Uterus (tissue), 3 donors: ENCODE measurements at regions not wholly inside any gene's neighbourhood (a gene's known extent, or its start where the extent isn't known, plus 50 kb on each side); places are given as distances from the start of the nearest gene placed in this dataset.
"Not testable (repeated sequence)": the region's sequence is repeated elsewhere in the genome, so short reads cannot be mapped to it uniquely, and the experiment has no call there.

Experiments used
- DNase-seq, 2 donors: peaks; one replicate each; pipeline ENCODE4 v3.0.0-alpha.2; 2019 to 2020
- H3K27ac ChIP-seq, 2 donors: fragments of 200-600 bp; sonication (generic); 1 replicate in 1 of 2; 2 replicates in 1 of 2; pipeline ENCODE4 v1.5.1; 2016 to 2018
- H3K27me3 ChIP-seq, 2 donors: fragments of 200-600 bp; sonication (generic); one replicate each; pipeline ENCODE4 v1.5.1; 2018 to 2019; ENCODE audit warnings: control low read depth in 1 of 2
- H3K36me3 ChIP-seq, 2 donors: fragments of 200-600 bp; sonication (generic); one replicate each; pipeline ENCODE4 v1.5.1; 2019; ENCODE audit warnings: control low read depth in 1 of 2
- H3K4me1 ChIP-seq, 2 donors: fragments of 200-600 bp; sonication (generic); one replicate each; pipeline ENCODE4 v1.5.1; 2018 to 2019; ENCODE audit warnings: control low read depth in 1 of 2
- H3K4me3 ChIP-seq, 2 donors: fragments of 200-600 bp; sonication (generic); 1 replicate in 1 of 2; 2 replicates in 1 of 2; pipeline ENCODE4 v1.5.1; 2018 to 2019; ENCODE audit warnings: mild to moderate bottlenecking in 1 of 2
- H3K9me3 ChIP-seq, 2 donors: fragments of 200-600 bp; sonication (generic); one replicate each; pipeline ENCODE4 v1.5.1; 2019; ENCODE audit warnings: control low read depth in 1 of 2
- POLR2A ChIP-seq, 2 donors: fragments of 450-650 bp; IDR thresholded peaks; one replicate each; pipeline ENCODE4 v1.6.1; 2016; ENCODE audit warnings: antibody characterized with exemption in 2 of 2, mild to moderate bottlenecking in 1 of 2, moderate library complexity in 1 of 2
- intact Hi-C: fragments of 100-400 bp; cut with DNase I; formaldehyde crosslinking; loops from one replicate; pipeline ENCODE4 v1.15.1; 2023; ENCODE audit warnings: low total_unique reads
- TF ChIP-seq, protein P1 (sequence below), 4 experiments: fragments of 200-600 bp in 2 of 4; fragments of 450-650 bp in 2 of 4; sonication (generic) in 2 of 4; IDR thresholded peaks; one replicate each; pipeline ENCODE4 v1.5.1; 2016 to 2019; ENCODE audit warnings: antibody characterized with exemption in 4 of 4, mild to moderate bottlenecking in 2 of 4, moderate library complexity in 1 of 4
- donor health status: DM: yes; HTN: yes; CAD: no.

- intact Hi-C loops, result no loop called here
- no peaks in the 10 kb centered on the region for H3K4me1 ChIP-seq
- H3K27ac ChIP-seq, result no peak overlapping the region
- no peak for DNase-seq
- peaks cover 0 to 4% of the 10 kb centered on the region in 2 donors for H3K36me3 ChIP-seq
- TF ChIP-seq POLR2A (IDR thresholded peaks at IDR 0.05), result no peak
- TF ChIP-seq, protein P1, sequence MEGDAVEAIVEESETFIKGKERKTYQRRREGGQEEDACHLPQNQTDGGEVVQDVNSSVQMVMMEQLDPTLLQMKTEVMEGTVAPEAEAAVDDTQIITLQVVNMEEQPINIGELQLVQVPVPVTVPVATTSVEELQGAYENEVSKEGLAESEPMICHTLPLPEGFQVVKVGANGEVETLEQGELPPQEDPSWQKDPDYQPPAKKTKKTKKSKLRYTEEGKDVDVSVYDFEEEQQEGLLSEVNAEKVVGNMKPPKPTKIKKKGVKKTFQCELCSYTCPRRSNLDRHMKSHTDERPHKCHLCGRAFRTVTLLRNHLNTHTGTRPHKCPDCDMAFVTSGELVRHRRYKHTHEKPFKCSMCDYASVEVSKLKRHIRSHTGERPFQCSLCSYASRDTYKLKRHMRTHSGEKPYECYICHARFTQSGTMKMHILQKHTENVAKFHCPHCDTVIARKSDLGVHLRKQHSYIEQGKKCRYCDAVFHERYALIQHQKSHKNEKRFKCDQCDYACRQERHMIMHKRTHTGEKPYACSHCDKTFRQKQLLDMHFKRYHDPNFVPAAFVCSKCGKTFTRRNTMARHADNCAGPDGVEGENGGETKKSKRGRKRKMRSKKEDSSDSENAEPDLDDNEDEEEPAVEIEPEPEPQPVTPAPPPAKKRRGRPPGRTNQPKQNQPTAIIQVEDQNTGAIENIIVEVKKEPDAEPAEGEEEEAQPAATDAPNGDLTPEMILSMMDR (IDR thresholded peaks at IDR 0.05), result no peak
- no peaks in the 10 kb centered on the region for H3K9me3 ChIP-seq
- H3K27me3 ChIP-seq, result no peaks in the 10 kb centered on the region
- no peak overlapping the region for H3K4me3 ChIP-seq
Observed at GRCh38 chr12:83945871-83946270, 966.7 kb downstream of the SLC6A15 start.

DNA sequence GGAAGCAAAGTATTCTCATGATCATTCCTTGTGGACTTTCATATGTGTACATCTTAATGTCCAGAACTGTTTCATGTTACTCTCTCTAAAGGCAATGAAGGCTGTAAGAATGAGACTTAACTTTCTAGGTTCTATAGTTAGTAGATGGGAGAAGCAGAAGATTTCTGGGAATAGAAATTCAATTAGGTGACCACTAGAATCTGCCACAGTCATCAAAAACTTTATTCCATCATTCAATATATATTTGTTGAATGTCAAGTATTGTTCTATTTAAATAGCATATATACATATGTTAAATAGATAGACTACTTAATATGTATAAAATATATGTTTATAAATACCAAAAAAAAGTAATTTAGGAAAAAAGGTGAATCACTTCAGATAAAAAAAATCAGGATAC is 972.9 kb downstream of the SLC6A15 start:
- H3K27me3 ChIP-seq, result no peaks in the 10 kb centered on the region
- H3K4me1 ChIP-seq, result no peaks in the 10 kb centered on the region
- TF ChIP-seq, protein P1 (IDR thresholded peaks at IDR 0.05), result no peak
- TF ChIP-seq POLR2A (IDR thresholded peaks at IDR 0.05), result no peak
- no peak overlapping the region for H3K27ac ChIP-seq
- no peak for DNase-seq
- H3K9me3 ChIP-seq, result no peaks in the 10 kb centered on the region
- peaks cover 0 to 4% of the 10 kb centered on the region in 2 donors for H3K36me3 ChIP-seq
- no peak overlapping the region for H3K4me3 ChIP-seq
- intact Hi-C loops, result no loop called here

GRCh38 chr12:83933615-83934014 is 979.0 kb downstream of the SLC6A15 start:
- intact Hi-C loops, result no loop called here
- DNase-seq, result no peak
- no peaks in the 10 kb centered on the region for H3K4me1 ChIP-seq
- no peak for TF ChIP-seq POLR2A (IDR thresholded peaks at IDR 0.05)
- TF ChIP-seq, protein P1 (IDR thresholded peaks at IDR 0.05), result no peak
- no peaks in the 10 kb centered on the region for H3K36me3 ChIP-seq
- H3K9me3 ChIP-seq, result no peaks in the 10 kb centered on the region
- H3K27me3 ChIP-seq, result no peaks in the 10 kb centered on the region
- no peak overlapping the region for H3K4me3 ChIP-seq
- no peak overlapping the region for H3K27ac ChIP-seq

- Histone ChIP-seq H3K36me3 (no peaks in the 10 kb centered on the region), H3K27ac (no peak overlapping the region), H3K27me3 (no peaks in the 10 kb centered on the region), H3K4me3 (no peak overlapping the region), H3K4me1 (no peaks in the 10 kb centered on the region), H3K9me3 (no peaks in the 10 kb centered on the region)
- no peak for DNase-seq
- intact Hi-C loops, result no loop called here
- TF ChIP-seq POLR2A (IDR thresholded peaks at IDR 0.05), result no peak
- TF ChIP-seq, protein P1 (IDR thresholded peaks at IDR 0.05), result no peak
Observed at GRCh38 chr12:83932011-83932410, 980.6 kb downstream of the SLC6A15 start.

DNA sequence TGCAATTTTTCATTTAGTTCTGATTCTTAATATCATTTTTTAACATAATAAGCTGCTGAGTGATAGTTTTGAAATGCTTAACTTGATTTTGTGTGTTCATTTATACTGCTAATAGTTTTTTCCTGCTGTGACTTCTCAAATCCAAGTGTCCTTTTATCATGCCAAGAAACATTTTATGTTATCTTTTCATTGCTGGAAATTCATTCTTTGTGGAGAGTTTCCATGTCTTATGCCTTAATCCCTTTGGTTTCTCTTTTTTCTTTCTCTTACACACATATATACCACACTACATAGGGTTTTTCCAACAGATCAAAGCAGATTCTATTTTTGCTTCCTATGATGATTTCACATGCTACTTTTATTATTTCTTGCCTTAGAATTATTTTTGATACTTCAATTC is 981.1 kb downstream of the SLC6A15 start:
- intact Hi-C loops, result no loop called here

DNA sequence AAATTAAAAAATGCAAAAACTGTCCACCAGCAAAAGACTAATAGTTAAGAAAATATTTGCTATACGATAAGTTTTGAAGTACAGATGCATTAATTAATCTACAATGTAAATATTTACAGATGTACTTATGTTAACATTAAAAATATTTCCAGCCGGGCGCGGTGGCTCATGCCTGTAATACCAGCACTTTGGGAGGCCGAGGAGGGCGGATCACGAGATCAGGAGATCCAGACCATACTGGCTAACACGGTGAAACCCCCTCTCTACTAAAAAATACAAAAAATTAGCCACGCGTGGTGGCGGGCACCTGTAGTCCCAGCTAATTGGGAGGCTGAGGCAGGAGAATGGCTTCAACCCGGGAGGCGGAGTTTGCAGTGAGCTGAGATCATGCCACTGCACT is 982.8 kb downstream of the SLC6A15 start:
- H3K27ac ChIP-seq, H3K9me3 ChIP-seq, H3K4me1 ChIP-seq, intact Hi-C loops, H3K27me3 ChIP-seq, H3K36me3 ChIP-seq, H3K4me3 ChIP-seq, DNase-seq: not testable (repeated sequence)

More for the DNA sequence above, 981.1 kb downstream of the SLC6A15 start:
- no peaks in the 10 kb centered on the region for H3K4me1 ChIP-seq
- H3K27me3 ChIP-seq, result no peaks in the 10 kb centered on the region
- DNase-seq, result no peak
- no peak overlapping the region for H3K4me3 ChIP-seq
- TF ChIP-seq, protein P1 (IDR thresholded peaks at IDR 0.05), result no peak
- TF ChIP-seq POLR2A (IDR thresholded peaks at IDR 0.05), result no peak
- no peak overlapping the region for H3K27ac ChIP-seq
- no peaks in the 10 kb centered on the region for H3K36me3 ChIP-seq
- H3K9me3 ChIP-seq, result no peaks in the 10 kb centered on the region
